GM19240 (cell line): ENCODE measurements at regions not wholly inside any gene's neighbourhood (a gene's known extent, or its start where the extent isn't known, plus 50 kb on each side); places are given as distances from the start of the nearest gene placed in this dataset.

Experiments
- DNase-seq: peaks from one replicate; pipeline ENCODE4 v3.0.0; 2011; ENCODE audit warnings: low spot score; ENCODE audit not compliant: insufficient read length

- no peak for DNase-seq
These were observed 363.6 kb downstream of the RFPL4B start for GRCh38 chr6:112710710-112711109.

- no peak for DNase-seq
These were observed 366.3 kb downstream of the RFPL4B start for GRCh38 chr6:112713402-112713801.

GRCh38 chr6:112717401-112717800 is 370.3 kb downstream of the RFPL4B start:
- DNase-seq: no peak

- no peak for DNase-seq
These were observed 370.7 kb downstream of the RFPL4B start for GRCh38 chr6:112717856-112718255.

- no peak for DNase-seq
These were observed 378.5 kb downstream of the RFPL4B start for GRCh38 chr6:112725541-112726085.

GRCh38 chr6:112735129-112735528 is 388.0 kb downstream of the RFPL4B start:
- no peak for DNase-seq

GRCh38 chr6:112739766-112740165 is 392.6 kb downstream of the RFPL4B start:
- no peak for DNase-seq

- no peak for DNase-seq
These were observed 396.2 kb downstream of the RFPL4B start for GRCh38 chr6:112743323-112743722.

- no peak for DNase-seq
These were observed 397.7 kb downstream of the RFPL4B start for GRCh38 chr6:112744827-112745226.

- no peak for DNase-seq
These were observed 398.6 kb downstream of the RFPL4B start for GRCh38 chr6:112745765-112746164.

- DNase-seq: no peak
These were observed 402.5 kb downstream of the RFPL4B start for GRCh38 chr6:112749673-112750072.

- no peak for DNase-seq
These were observed 405.2 kb downstream of the RFPL4B start for GRCh38 chr6:112752305-112752704.

GRCh38 chr6:112752791-112753190 is 405.7 kb downstream of the RFPL4B start:
- DNase-seq: no peak

GRCh38 chr6:112760831-112761230 is 413.7 kb downstream of the RFPL4B start:
- DNase-seq: no peak

- DNase-seq: no peak
These were observed 414.6 kb downstream of the RFPL4B start for GRCh38 chr6:112761740-112762139.

GRCh38 chr6:112764377-112764776 is 417.2 kb downstream of the RFPL4B start:
- no peak for DNase-seq

- DNase-seq: no peak
These were observed 423.2 kb downstream of the RFPL4B start for GRCh38 chr6:112770308-112770707.

GRCh38 chr6:112773187-112773586 is 426.1 kb downstream of the RFPL4B start:
- DNase-seq: no peak

GRCh38 chr6:112774319-112774718 is 427.2 kb downstream of the RFPL4B start:
- DNase-seq: no peak

- DNase-seq: peak; percentile 18
These were observed 433.5 kb downstream of the RFPL4B start for GRCh38 chr6:112780498-112781096.

- no peak for DNase-seq
These were observed 434.1 kb downstream of the RFPL4B start for GRCh38 chr6:112781241-112781640.

GRCh38 chr6:112785408-112785807 is 438.3 kb downstream of the RFPL4B start:
- no peak for DNase-seq

- no peak for DNase-seq
These were observed 439.7 kb downstream of the RFPL4B start for GRCh38 chr6:112786801-112787200.

- DNase-seq: no peak
These were observed 440.2 kb downstream of the RFPL4B start for GRCh38 chr6:112787371-112787770.
